GM21786 (cell line): ENCODE measurements at regions not wholly inside any gene's neighbourhood (a gene's known extent, or its start where the extent isn't known, plus 50 kb on each side); places are given as distances from the start of the nearest gene placed in this dataset.

ENCODE experiments used
- ATAC-seq: cut with Tn5 transposase; IDR thresholded peaks from one replicate; pipeline ENCODE4 v1.9.1; 2021; ENCODE audit not compliant: unreplicated experiment

DNA sequence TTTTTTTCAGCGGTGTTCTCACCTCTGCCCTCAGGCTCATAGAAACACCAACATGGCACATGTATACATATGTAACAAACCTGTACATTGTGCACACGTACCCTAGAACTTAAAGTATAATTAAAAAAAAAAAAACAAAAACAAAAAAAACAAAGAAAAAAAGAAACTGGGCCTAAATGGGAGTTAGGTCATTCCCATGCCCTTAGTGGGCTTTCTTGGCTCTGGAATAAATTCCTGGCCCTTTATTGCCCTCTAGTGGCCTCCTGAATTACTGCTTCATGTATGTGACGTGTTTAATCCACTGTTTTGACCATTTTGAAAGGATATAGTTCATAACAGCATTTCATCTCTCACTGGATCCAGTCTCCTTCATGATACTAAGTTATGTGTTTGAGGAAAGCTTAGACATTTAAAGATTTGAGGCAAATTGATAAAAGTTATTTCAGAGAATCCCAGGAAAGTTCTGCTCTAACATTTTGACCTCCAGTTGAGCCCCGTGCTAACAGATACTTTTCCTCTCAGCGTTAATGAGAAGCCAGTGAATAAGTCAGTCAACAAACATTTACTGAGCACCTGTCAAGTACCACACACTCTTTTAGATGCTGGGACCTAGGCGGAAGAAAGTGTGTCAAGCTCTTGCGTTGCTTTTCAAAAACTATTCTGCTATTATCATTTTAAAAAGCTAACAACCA is 54.7 kb upstream of the SYPL1 start:
- no peak for ATAC-seq

DNA sequence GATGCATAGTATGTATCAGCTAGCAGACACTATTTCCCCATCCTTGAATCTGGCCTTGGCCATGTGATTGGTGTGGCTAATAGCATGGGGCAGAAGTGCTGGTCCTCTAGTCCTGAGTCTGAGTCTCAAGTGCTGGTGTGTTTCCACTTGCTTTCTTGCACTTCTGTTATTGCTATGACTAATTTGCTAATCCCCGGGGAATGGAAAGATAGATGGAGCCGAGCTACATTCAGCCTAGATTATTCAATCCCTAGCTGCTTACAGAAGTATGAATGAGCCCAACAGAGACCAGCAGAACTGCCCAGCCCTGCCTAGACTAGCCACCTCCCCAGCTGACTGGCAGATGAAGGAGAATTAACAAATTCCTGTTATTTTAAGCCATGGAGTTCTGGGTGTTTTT is 53.2 kb upstream of the SYPL1 start:
- peak; percentile 40 for ATAC-seq

DNA sequence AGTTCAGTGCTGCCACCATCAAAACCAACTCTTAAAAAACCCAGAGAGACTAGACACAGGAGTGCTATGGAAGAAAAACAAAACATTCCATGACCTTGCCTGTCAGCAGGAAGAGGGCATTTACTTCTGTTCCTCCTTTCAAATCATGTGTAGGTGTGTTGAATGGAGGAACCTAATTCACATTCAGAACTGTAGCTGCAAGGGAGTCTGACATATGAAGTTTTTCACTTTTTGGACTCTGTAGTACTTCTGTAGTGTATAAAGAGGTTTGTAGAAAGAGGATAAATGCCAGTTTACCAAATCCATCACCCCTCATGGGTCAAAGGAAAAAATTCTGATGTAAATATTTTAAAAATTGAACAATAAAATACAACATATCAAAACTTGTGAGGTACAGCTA is 51.1 kb upstream of the SYPL1 start:
- ATAC-seq: no peak
